ENCODE measurements at regions not wholly inside any gene's neighbourhood (a gene's known extent, or its start where the extent isn't known, plus 50 kb on each side); places are given as distances from the start of the nearest gene placed in this dataset.

DNA sequence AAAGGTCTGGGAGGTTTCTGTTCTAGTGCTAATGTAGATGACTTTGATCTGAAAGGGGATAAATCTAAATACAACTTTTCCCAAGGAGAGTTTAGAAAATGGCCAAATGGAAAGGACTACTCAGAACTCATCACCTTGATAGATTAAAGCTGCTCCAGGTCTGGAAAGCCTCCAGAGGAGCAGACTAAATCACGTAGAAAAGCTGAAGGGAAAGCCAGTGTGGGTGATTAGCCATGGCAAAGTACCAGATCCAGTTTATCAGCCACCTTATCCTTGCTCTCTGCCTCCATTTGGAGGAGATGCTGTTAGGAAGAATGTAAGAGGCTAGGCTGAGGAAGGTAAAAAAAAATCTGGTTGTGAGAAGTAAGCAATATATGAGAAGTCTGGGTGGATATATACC, 120.7 kb upstream of the RAI14 start:
- Histone ChIP-seq H3K9me3 (replicated peaks in 1 of 11) (no peaks in the 10 kb centered on the region), H3K4me3 (no peak overlapping the region), H3K36me3 (no peaks in the 10 kb centered on the region), H4K20me1 (no peaks in the 10 kb centered on the region), H3K4me1 (no peaks in the 10 kb centered on the region), H3K27me3 (no peaks in the 10 kb centered on the region), H3K9ac (no peak overlapping the region), H3K4me2 (no peak overlapping the region), H3K27ac (no peak overlapping the region)
- TF ChIP-seq Cebpa-rat (IDR thresholded peaks at IDR 0.05): no peak

DNA sequence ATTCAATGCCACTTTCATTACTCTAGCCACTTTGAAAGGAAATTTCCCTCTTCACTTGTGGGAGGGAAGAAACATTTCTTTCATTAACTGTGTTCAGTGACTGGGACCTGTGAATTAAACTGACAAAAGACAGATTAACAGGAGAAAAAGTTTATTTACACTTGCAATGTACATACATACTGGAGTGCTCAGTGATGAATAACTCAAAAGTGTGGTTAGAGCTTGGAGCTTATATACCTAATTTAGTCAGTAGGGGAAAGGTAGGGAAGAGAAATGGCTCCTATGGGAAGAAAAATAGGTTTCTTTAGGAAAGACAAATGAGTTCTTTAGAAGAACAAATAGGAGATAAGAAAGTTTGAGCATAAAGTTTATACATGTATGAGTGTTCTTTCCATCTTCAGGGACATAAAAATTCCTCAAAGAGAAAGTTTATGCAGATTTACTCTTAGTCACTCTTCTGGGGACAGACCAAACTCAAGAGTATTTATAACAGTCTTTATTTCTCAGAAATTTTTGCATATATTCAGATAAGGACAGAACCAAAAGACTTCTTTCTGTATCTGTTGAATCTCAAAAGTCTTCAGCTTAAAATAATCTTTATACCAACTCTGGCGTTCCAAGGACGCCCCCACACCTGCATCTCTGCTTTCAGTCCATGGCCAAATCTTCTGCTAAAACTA, 120.0 kb upstream of the RAI14 start:
- Histone ChIP-seq H3K9me3 (replicated peaks in 1 of 11) (no peaks in the 10 kb centered on the region), H3K27ac (no peak overlapping the region), H4K20me1 (no peaks in the 10 kb centered on the region), H3K27me3 (no peaks in the 10 kb centered on the region), H3K9ac (no peak overlapping the region), H3K4me3 (no peak overlapping the region), H3K36me3 (no peaks in the 10 kb centered on the region), H3K4me2 (no peak overlapping the region), H3K4me1 (no peaks in the 10 kb centered on the region)
- no peak for TF ChIP-seq Cebpa-rat (IDR thresholded peaks at IDR 0.05)

DNA sequence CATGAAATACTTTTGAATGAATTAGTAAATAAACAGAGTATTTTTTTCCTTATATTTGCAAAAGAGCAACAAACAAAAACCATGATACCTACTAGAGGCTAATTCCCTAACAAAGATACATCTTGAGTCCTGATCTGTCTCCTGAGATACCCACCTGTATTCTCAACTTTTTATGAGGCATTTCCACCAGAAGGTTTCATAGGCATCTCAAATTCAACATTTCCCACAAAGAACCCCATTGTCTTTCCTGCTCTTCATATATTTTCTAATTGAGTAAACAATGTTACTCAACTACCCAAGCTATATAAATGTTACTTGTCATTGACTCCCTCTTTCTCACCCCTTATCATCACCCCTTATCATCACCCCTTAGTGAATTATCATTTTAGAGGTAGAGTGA, 119.4 kb upstream of the RAI14 start:
- no peak overlapping the region for H3K4me2 ChIP-seq
- H3K9me3 ChIP-seq (replicated peaks in 1 of 11): no peaks in the 10 kb centered on the region
- H3K36me3 ChIP-seq: no peaks in the 10 kb centered on the region
- no peak overlapping the region for H3K9ac ChIP-seq
- H3K27ac ChIP-seq: no peak overlapping the region
- H3K4me3 ChIP-seq: no peak overlapping the region
- no peaks in the 10 kb centered on the region for H3K27me3 ChIP-seq
- no peaks in the 10 kb centered on the region for H4K20me1 ChIP-seq
- no peaks in the 10 kb centered on the region for H3K4me1 ChIP-seq
- no peak for TF ChIP-seq Cebpa-rat (IDR thresholded peaks at IDR 0.05)

DNA sequence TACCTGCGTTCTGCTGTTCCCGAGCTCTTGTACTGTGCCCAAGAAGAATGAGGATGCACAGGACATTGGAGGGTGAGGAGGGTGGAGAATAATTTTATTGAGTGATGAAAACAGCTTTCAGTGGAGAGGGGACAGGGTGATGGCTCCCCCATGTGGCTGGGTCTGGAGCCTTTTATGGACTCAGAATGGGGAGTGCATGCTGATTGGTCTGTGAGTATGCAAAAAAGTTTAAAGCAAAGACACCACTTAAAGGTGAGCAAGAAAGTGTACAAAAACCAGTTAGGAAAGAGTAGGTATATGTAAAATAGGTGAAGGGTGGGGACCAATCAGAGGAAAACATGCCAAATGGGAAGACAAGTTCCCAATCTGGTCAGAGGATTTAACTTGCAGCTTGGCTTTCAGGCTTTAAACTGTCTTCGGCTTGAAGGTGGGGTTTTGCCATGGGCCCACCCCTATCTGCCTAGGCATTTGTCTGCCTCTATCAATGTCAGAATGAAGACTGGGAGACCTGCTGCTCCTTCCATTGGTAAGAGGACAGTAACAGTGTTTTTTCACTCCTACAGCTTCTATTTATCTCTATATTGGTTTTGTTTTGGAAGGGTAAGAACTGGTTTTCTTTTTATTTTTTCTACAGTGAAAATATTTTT, 118.0 kb upstream of the RAI14 start:
- no peaks in the 10 kb centered on the region for H3K36me3 ChIP-seq
- no peak overlapping the region for H3K4me3 ChIP-seq
- H3K27me3 ChIP-seq: no peaks in the 10 kb centered on the region
- H3K27ac ChIP-seq: no peak overlapping the region
- H4K20me1 ChIP-seq: no peaks in the 10 kb centered on the region
- peaks cover 0 to 5% (median 1%) of the 10 kb centered on the region in 11 experiments; a peak in 7 of 22 replicates for H3K9me3 ChIP-seq (replicated peaks in 1 of 11)
- no peak for TF ChIP-seq Cebpa-rat (IDR thresholded peaks at IDR 0.05)
- H3K4me1 ChIP-seq: no peaks in the 10 kb centered on the region
- no peak overlapping the region for H3K9ac ChIP-seq
- H3K4me2 ChIP-seq: no peak overlapping the region

- no peak for TF ChIP-seq Cebpa-rat (IDR thresholded peaks at IDR 0.05)
- Histone ChIP-seq H3K4me1 (no peaks in the 10 kb centered on the region), H3K4me2 (no peak overlapping the region), H3K27me3 (no peaks in the 10 kb centered on the region), H3K27ac (no peak overlapping the region), H3K4me3 (no peak overlapping the region), H4K20me1 (no peaks in the 10 kb centered on the region), H3K9ac (no peak overlapping the region), H3K36me3 (no peaks in the 10 kb centered on the region; a peak in 1 of 22 replicates), H3K9me3 (replicated peaks in 1 of 11) (peaks cover 7 to 16% (median 11%) of the 10 kb centered on the region in 11 experiments)
Observed at GRCh38 chr5:34539183-34539582, 116.9 kb upstream of the RAI14 start.

GRCh38 chr5:34541067-34541466, 115.1 kb upstream of the RAI14 start:
- Histone ChIP-seq H3K4me2 (no peak overlapping the region), H3K27me3 (no peaks in the 10 kb centered on the region), H3K36me3 (peaks cover 0 to 7% (median 0%) of the 10 kb centered on the region in 11 experiments; a peak in 1 of 22 replicates), H3K9me3 (replicated peaks in 1 of 11) (peaks cover 26 to 34% (median 30%) of the 10 kb centered on the region in 11 experiments), H4K20me1 (no peaks in the 10 kb centered on the region), H3K9ac (no peak overlapping the region), H3K27ac (no peak overlapping the region), H3K4me3 (no peak overlapping the region), H3K4me1 (no peaks in the 10 kb centered on the region)
- TF ChIP-seq Cebpa-rat (IDR thresholded peaks at IDR 0.05): no peak

GRCh38 chr5:34542818-34543217, 113.3 kb upstream of the RAI14 start:
- Histone ChIP-seq H3K27ac (no peak overlapping the region), H4K20me1 (no peaks in the 10 kb centered on the region), H3K27me3 (no peaks in the 10 kb centered on the region), H3K9ac (no peak overlapping the region), H3K36me3 (peaks cover 0 to 7% (median 0%) of the 10 kb centered on the region in 11 experiments; a peak in 1 of 22 replicates), H3K9me3 (replicated peaks in 1 of 11) (peaks cover 43 to 52% (median 48%) of the 10 kb centered on the region in 11 experiments), H3K4me1 (no peaks in the 10 kb centered on the region), H3K4me3 (no peak overlapping the region), H3K4me2 (no peak overlapping the region)
- no peak for TF ChIP-seq Cebpa-rat (IDR thresholded peaks at IDR 0.05)

DNA sequence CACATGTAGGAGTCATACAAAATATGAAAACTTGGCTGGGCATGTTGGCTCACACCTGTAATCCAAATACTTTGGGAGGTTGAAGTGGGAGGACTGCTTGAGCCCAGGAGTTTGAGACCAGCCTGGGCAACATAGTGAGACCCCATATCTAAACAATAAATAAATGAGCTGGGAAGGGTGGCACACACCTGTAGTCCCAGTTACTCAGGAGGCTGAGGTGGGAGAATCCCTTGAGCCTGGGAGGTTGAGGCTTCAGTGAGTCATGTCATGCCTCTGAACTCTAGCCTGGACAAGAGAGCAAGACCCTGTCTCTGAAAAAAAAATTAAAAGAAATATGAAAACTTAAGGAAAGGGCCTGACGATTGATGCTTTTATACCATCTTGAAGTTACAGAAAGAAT, 112.4 kb upstream of the RAI14 start:
- Histone ChIP-seq H3K4me2 (no peak overlapping the region), H3K9me3 (replicated peaks in 1 of 11) (peaks cover 51 to 61% (median 55%) of the 10 kb centered on the region in 11 experiments), H3K4me1 (no peaks in the 10 kb centered on the region), H3K9ac (no peak overlapping the region), H3K36me3 (peaks cover 0 to 7% (median 0%) of the 10 kb centered on the region in 11 experiments; a peak in 1 of 22 replicates), H4K20me1 (no peaks in the 10 kb centered on the region), H3K27ac (no peak overlapping the region), H3K4me3 (no peak overlapping the region), H3K27me3 (no peaks in the 10 kb centered on the region)
- no peak for TF ChIP-seq Cebpa-rat (IDR thresholded peaks at IDR 0.05)

- Histone ChIP-seq H4K20me1 (no peaks in the 10 kb centered on the region), H3K27me3 (no peaks in the 10 kb centered on the region), H3K4me3 (no peak overlapping the region), H3K9ac (no peak overlapping the region), H3K36me3 (peaks cover 0 to 7% (median 0%) of the 10 kb centered on the region in 11 experiments; a peak in 1 of 22 replicates), H3K4me1 (no peaks in the 10 kb centered on the region), H3K4me2 (no peak overlapping the region), H3K9me3 (replicated peaks in 1 of 11) (peaks cover 53 to 64% (median 56%) of the 10 kb centered on the region in 11 experiments), H3K27ac (no peak overlapping the region)
- no peak for TF ChIP-seq Cebpa-rat (IDR thresholded peaks at IDR 0.05)
Observed at GRCh38 chr5:34544403-34544802, 111.7 kb upstream of the RAI14 start.

GRCh38 chr5:34545164-34545563, 111.0 kb upstream of the RAI14 start:
- Histone ChIP-seq H3K27me3 (no peaks in the 10 kb centered on the region), H3K4me1 (no peaks in the 10 kb centered on the region), H4K20me1 (no peaks in the 10 kb centered on the region), H3K4me2 (no peak overlapping the region), H3K9me3 (replicated peaks in 1 of 11) (peaks cover 53 to 64% (median 56%) of the 10 kb centered on the region in 11 experiments), H3K27ac (no peak overlapping the region), H3K4me3 (no peak overlapping the region), H3K9ac (no peak overlapping the region), H3K36me3 (peaks cover 0 to 7% (median 0%) of the 10 kb centered on the region in 11 experiments; a peak in 1 of 22 replicates)
- TF ChIP-seq Cebpa-rat (IDR thresholded peaks at IDR 0.05): no peak

All from BLaER1 treated with 17β-estradiol and CSF1 and Interleukin-3, amounts not matched to agents 10 nM and 100 nM (cell line).